Fibroblast of pulmonary artery (primary cell): ENCODE measurements at regions not wholly inside any gene's neighbourhood (a gene's known extent, or its start where the extent isn't known, plus 50 kb on each side); places are given as distances from the start of the nearest gene placed in this dataset.

ENCODE experiments used
- DNase-seq: peaks from one replicate; pipeline ENCODE4 v3.0.0-alpha.2; 2010; ENCODE audit warnings: low read depth
- H3K4me3 ChIP-seq: replicated peaks from 2 replicates; pipeline ENCODE4 v1.5.1; 2011; ENCODE audit warnings: low read depth, mild to moderate bottlenecking, control low read depth, low read length, moderate library complexity
- CTCF ChIP-seq: IDR thresholded peaks from 2 replicates; pipeline ENCODE4 v1.5.1; 2011; ENCODE audit warnings: mild to moderate bottlenecking, control low read depth, low read length, inconsistent platforms; ENCODE audit errors: missing control alignments

- H3K4me3 ChIP-seq: no peak overlapping the region
- no peak for TF ChIP-seq CTCF
- DNase-seq: no peak
These were observed 343.7 kb downstream of the BRD1 start for GRCh38 chr22:49483946-49484345.

- DNase-seq: no peak
- H3K4me3 ChIP-seq: no peak overlapping the region
- no peak for TF ChIP-seq CTCF
These were observed 344.3 kb downstream of the BRD1 start for GRCh38 chr22:49483281-49483870.

- H3K4me3 ChIP-seq: no peak overlapping the region
- TF ChIP-seq CTCF: no peak
- no peak for DNase-seq
These were observed 344.9 kb downstream of the BRD1 start for GRCh38 chr22:49482811-49483210.

- DNase-seq: no peak
- no peak for TF ChIP-seq CTCF
- no peak overlapping the region for H3K4me3 ChIP-seq
These were observed 345.8 kb downstream of the BRD1 start for GRCh38 chr22:49481659-49482399.

GRCh38 chr22:49480896-49481658 lies 346.6 kb downstream of the BRD1 start:
- no peak overlapping the region for H3K4me3 ChIP-seq
- TF ChIP-seq CTCF: no peak
- DNase-seq: no peak

GRCh38 chr22:49480331-49480730 lies 347.3 kb downstream of the BRD1 start:
- no peak for TF ChIP-seq CTCF
- no peak overlapping the region for H3K4me3 ChIP-seq
- no peak for DNase-seq
